ENCODE measurements at regions not wholly inside any gene's neighbourhood (a gene's known extent, or its start where the extent isn't known, plus 50 kb on each side); places are given as distances from the start of the nearest gene placed in this dataset.

DNA sequence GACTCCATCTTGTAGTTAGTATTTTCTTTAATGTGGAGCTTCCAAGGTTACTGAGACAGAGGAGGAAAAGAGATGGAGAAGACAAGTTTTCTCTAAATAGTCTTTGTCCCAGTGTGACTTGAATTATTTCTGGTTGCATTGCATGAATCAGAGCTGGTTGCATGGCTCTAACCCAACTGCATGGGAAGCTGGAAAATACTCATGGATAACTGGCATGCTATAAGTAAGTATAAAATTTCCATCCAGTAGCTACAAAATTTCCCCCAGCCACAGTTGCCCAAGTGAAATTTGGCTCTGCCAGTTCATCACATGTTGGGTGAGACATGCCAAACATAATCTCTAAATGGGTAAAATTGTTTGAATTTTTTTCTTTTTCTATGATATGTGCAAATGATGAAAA, 1161.5 kb downstream of the CDH11 start:
- TF ChIP-seq ZBTB7A (IDR thresholded peaks at IDR 0.05; ENCODE audit: low read depth) = no peak
- TF ChIP-seq, protein P1, sequence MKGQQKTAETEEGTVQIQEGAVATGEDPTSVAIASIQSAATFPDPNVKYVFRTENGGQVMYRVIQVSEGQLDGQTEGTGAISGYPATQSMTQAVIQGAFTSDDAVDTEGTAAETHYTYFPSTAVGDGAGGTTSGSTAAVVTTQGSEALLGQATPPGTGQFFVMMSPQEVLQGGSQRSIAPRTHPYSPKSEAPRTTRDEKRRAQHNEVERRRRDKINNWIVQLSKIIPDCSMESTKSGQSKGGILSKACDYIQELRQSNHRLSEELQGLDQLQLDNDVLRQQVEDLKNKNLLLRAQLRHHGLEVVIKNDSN (IDR thresholded peaks at IDR 0.05) = no peak
- TF ChIP-seq YY1 (IDR thresholded peaks at IDR 0.05; ENCODE audit: low read depth) = no peak
- TF ChIP-seq TEAD4 (IDR thresholded peaks at IDR 0.05) = no peak
- TF ChIP-seq, protein P2, sequence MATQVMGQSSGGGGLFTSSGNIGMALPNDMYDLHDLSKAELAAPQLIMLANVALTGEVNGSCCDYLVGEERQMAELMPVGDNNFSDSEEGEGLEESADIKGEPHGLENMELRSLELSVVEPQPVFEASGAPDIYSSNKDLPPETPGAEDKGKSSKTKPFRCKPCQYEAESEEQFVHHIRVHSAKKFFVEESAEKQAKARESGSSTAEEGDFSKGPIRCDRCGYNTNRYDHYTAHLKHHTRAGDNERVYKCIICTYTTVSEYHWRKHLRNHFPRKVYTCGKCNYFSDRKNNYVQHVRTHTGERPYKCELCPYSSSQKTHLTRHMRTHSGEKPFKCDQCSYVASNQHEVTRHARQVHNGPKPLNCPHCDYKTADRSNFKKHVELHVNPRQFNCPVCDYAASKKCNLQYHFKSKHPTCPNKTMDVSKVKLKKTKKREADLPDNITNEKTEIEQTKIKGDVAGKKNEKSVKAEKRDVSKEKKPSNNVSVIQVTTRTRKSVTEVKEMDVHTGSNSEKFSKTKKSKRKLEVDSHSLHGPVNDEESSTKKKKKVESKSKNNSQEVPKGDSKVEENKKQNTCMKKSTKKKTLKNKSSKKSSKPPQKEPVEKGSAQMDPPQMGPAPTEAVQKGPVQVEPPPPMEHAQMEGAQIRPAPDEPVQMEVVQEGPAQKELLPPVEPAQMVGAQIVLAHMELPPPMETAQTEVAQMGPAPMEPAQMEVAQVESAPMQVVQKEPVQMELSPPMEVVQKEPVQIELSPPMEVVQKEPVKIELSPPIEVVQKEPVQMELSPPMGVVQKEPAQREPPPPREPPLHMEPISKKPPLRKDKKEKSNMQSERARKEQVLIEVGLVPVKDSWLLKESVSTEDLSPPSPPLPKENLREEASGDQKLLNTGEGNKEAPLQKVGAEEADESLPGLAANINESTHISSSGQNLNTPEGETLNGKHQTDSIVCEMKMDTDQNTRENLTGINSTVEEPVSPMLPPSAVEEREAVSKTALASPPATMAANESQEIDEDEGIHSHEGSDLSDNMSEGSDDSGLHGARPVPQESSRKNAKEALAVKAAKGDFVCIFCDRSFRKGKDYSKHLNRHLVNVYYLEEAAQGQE (IDR thresholded peaks at IDR 0.05; ENCODE audit: low read depth) = no peak

DNA sequence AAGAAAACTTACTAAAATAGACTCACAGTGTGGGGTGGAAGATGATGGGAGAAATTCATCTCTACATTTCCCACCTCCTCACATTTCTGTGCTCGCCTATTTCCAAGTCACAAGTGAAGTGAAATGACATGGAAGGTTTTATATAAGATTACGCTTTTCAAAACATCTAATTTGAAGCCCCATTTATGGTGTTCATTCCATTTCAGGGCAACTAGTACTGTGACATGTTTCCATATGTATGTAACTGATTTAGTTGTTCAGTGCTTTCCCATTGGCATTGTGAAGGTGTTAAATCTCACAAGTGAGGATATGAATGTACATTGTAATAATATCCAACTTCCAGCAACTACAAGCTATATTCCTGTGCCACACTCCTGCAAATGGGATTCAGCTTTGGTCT, 1174.8 kb downstream of the CDH11 start:
- TF ChIP-seq, protein P3, sequence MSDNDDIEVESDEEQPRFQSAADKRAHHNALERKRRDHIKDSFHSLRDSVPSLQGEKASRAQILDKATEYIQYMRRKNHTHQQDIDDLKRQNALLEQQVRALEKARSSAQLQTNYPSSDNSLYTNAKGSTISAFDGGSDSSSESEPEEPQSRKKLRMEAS (IDR thresholded peaks at IDR 0.05) = no peak
- TF ChIP-seq, protein P1 (IDR thresholded peaks at IDR 0.05) = no peak
- TF ChIP-seq EP300 (IDR thresholded peaks at IDR 0.05; ENCODE audit: borderline replicate concordance) (no peak), CEBPB (IDR thresholded peaks at IDR 0.05) (no peak), RAD21 (IDR thresholded peaks at IDR 0.05; ENCODE audit: low read depth) (no peak), TAF1 (IDR thresholded peaks at IDR 0.05; ENCODE audit: low read depth) (no peak), EGR1 (IDR thresholded peaks at IDR 0.05) (no peak), YY1 (IDR thresholded peaks at IDR 0.05; ENCODE audit: low read depth) (no peak), TEAD4 (IDR thresholded peaks at IDR 0.05) (no peak), ZBTB7A (IDR thresholded peaks at IDR 0.05; ENCODE audit: low read depth) (no peak), NFIC (IDR thresholded peaks at IDR 0.05) (no peak), FOXM1 (IDR thresholded peaks at IDR 0.05; ENCODE audit: borderline replicate concordance, low read depth) (no peak), CREB1 (IDR thresholded peaks at IDR 0.05; ENCODE audit: low read depth) (no peak), TCF12 (IDR thresholded peaks at IDR 0.05; ENCODE audit: low read depth) (no peak)
- TF ChIP-seq, protein P2 (IDR thresholded peaks at IDR 0.05; ENCODE audit: low read depth) = no peak

DNA sequence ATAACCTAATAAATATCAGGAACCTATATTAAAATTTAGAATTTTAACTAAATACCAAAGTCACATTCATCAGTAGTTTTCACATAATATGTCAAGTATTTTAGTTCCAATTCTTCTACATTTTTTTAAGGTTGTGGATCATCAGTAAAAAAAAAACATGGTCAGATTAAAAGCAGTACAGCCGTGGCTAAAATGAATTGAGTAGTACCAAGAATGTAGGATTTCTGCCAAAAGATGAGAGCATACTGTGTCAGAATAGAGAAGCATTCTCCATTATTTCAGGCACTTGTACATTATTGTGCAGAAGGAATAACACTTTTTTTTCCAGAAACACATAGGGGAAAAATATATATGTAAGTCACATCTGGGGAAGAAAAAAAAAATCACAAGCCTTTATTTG, 1176.1 kb downstream of the CDH11 start:
- no peak for TF ChIP-seq TEAD4 (IDR thresholded peaks at IDR 0.05)
- no peak for TF ChIP-seq NFIC (IDR thresholded peaks at IDR 0.05)
- no peak for TF ChIP-seq ZBTB7A (IDR thresholded peaks at IDR 0.05; ENCODE audit: low read depth)
- TF ChIP-seq TAF1 (IDR thresholded peaks at IDR 0.05; ENCODE audit: low read depth) = no peak
- TF ChIP-seq CREB1 (IDR thresholded peaks at IDR 0.05; ENCODE audit: low read depth) = no peak
- TF ChIP-seq EGR1 (IDR thresholded peaks at IDR 0.05) = no peak
- no peak for TF ChIP-seq TCF12 (IDR thresholded peaks at IDR 0.05; ENCODE audit: low read depth)
- no peak for TF ChIP-seq YY1 (IDR thresholded peaks at IDR 0.05; ENCODE audit: low read depth)
- TF ChIP-seq, protein P1 (IDR thresholded peaks at IDR 0.05) = no peak
- TF ChIP-seq, protein P2 (IDR thresholded peaks at IDR 0.05; ENCODE audit: low read depth) = no peak
- TF ChIP-seq RAD21 (IDR thresholded peaks at IDR 0.05; ENCODE audit: low read depth) = no peak
- no peak for TF ChIP-seq EP300 (IDR thresholded peaks at IDR 0.05; ENCODE audit: borderline replicate concordance)
- no peak for TF ChIP-seq CEBPB (IDR thresholded peaks at IDR 0.05)
- TF ChIP-seq, protein P3 (IDR thresholded peaks at IDR 0.05) = no peak
- no peak for TF ChIP-seq FOXM1 (IDR thresholded peaks at IDR 0.05; ENCODE audit: borderline replicate concordance, low read depth)

DNA sequence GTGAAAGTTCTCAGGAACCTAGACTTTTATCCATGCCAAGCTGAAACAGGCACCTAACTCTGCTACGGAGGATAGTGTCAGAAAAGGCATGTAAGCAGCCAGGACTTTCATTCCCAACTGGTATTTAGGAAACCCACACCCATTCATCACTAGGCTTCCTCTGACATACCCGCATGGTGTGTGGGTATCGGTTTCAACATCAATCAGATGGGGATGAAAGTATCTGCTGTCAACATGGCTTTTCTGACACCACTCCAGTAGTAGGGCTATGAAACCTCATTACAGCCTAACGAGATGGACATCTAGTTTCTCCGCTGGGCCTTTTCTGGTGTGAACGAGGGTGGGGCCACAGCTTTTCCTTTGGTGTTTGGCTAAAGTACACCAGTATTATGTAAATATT, 1178.3 kb downstream of the CDH11 start:
- no peak for TF ChIP-seq YY1 (IDR thresholded peaks at IDR 0.05; ENCODE audit: low read depth)
- TF ChIP-seq, protein P3 (IDR thresholded peaks at IDR 0.05) = no peak
- TF ChIP-seq TEAD4 (IDR thresholded peaks at IDR 0.05) = no peak
- no peak for TF ChIP-seq CEBPB (IDR thresholded peaks at IDR 0.05)
- no peak for TF ChIP-seq FOXM1 (IDR thresholded peaks at IDR 0.05; ENCODE audit: borderline replicate concordance, low read depth)
- TF ChIP-seq, protein P1 (IDR thresholded peaks at IDR 0.05) = no peak
- TF ChIP-seq EP300 (IDR thresholded peaks at IDR 0.05; ENCODE audit: borderline replicate concordance) = no peak
